GM23248 (cell line): ENCODE measurements at regions not wholly inside any gene's neighbourhood (a gene's known extent, or its start where the extent isn't known, plus 50 kb on each side); places are given as distances from the start of the nearest gene placed in this dataset.

Experiments used
- DNase-seq: peaks from one replicate; pipeline ENCODE4 v3.0.0-alpha.2; 2015
- H2AFZ ChIP-seq: fragments of 200-600 bp; sonication (generic); 2 replicates; pipeline ENCODE4 v1.6.1; 2016; ENCODE audit warnings: antibody characterized with exemption
- H3F3A ChIP-seq: fragments of 200-600 bp; sonication (generic); 2 replicates; pipeline ENCODE4 v1.6.1; 2016; ENCODE audit warnings: mild to moderate bottlenecking, antibody characterized with exemption, mixed run types; ENCODE audit not compliant: insufficient read depth
- H3K27ac ChIP-seq: fragments of 200-600 bp; sonication (generic); 2 replicates; pipeline ENCODE4 v1.5.1; 2016; ENCODE audit warnings: mild to moderate bottlenecking
- H3K27me3 ChIP-seq: fragments of 200-600 bp; sonication (generic); replicated peaks from 2 replicates; pipeline ENCODE4 v1.6.1; 2016; ENCODE audit warnings: mild to moderate bottlenecking; ENCODE audit not compliant: insufficient read depth
- H3K36me3 ChIP-seq: fragments of 200-600 bp; sonication (generic); 2 replicates; pipeline ENCODE4 v1.6.1; 2016; ENCODE audit warnings: low read depth, mild to moderate bottlenecking
- H3K4me1 ChIP-seq: fragments of 200-600 bp; sonication (generic); 2 replicates; pipeline ENCODE4 v1.6.1; 2016; ENCODE audit warnings: mild to moderate bottlenecking; ENCODE audit not compliant: insufficient read depth
- H3K4me2 ChIP-seq: fragments of 200-600 bp; sonication (generic); one replicate; pipeline ENCODE4 v1.6.1; 2016; ENCODE audit warnings: mild to moderate bottlenecking; ENCODE audit not compliant: unreplicated experiment
- H3K4me3 ChIP-seq: fragments of 200-600 bp; sonication (generic); 2 replicates; pipeline ENCODE4 v1.5.1; 2016; ENCODE audit warnings: mild to moderate bottlenecking
- H3K79me2 ChIP-seq: fragments of 200-600 bp; sonication (generic); 2 replicates; pipeline ENCODE4 v1.6.1; 2016; ENCODE audit warnings: mild to moderate bottlenecking; ENCODE audit not compliant: insufficient read depth
- H3K9ac ChIP-seq: fragments of 200-600 bp; sonication (generic); 2 replicates; pipeline ENCODE4 v1.6.1; 2016; ENCODE audit warnings: mild to moderate bottlenecking
- H3K9me2 ChIP-seq: fragments of 200-600 bp; sonication (generic); 2 replicates; pipeline ENCODE4 v1.6.1; 2016; ENCODE audit warnings: mixed run types, mild to moderate bottlenecking, moderate library complexity; ENCODE audit not compliant: insufficient read depth
- H3K9me3 ChIP-seq: fragments of 200-600 bp; sonication (generic); one replicate; pipeline ENCODE4 v1.6.1; 2017; ENCODE audit warnings: low read depth
- H4K20me1 ChIP-seq: fragments of 200-600 bp; sonication (generic); 2 replicates; pipeline ENCODE4 v1.6.0; 2016; ENCODE audit not compliant: insufficient read depth
- EZH2 ChIP-seq: fragments of 200-600 bp; sonication (generic); IDR thresholded peaks from 2 replicates; pipeline ENCODE4 v1.6.1; 2018; ENCODE audit warnings: antibody characterized with exemption, mild to moderate bottlenecking; ENCODE audit not compliant: insufficient read depth, poor library complexity, severe bottlenecking
- EZH2phosphoT487 ChIP-seq: fragments of 200-600 bp; sonication (generic); IDR thresholded peaks from 2 replicates; pipeline ENCODE4 v1.6.1; 2018; ENCODE audit warnings: antibody characterized with exemption, moderate library complexity, mild to moderate bottlenecking, low read depth; ENCODE audit not compliant: insufficient read depth
- WGBS, 2 experiments: methylation state at CpG; one replicate each; pipeline ENCODE4 v1.1.6; 2015 to 2017; ENCODE audit warnings: low lambda C conversion rate in 2 of 2, low coverage in 1 of 2; ENCODE audit errors: missing lambda C conversion rate in 2 of 2; 5-methylcytosine and 5-hydroxymethylcytosine counted together
- in situ Hi-C: fragments of 300-500 bp; cut with MboI; formaldehyde crosslinking; loops from 2 replicates; pipeline ENCODE4 v1.15.0; 2020

GRCh38 chr13:40275155-40275554 is 391.3 kb downstream of the FOXO1 start:
- no peak overlapping the region for H3K9ac ChIP-seq
- H3K4me3 ChIP-seq: no peak overlapping the region
- H2AFZ ChIP-seq: no peak overlapping the region
- no peak for DNase-seq
- no peaks in the 10 kb centered on the region for H3K9me2 ChIP-seq
- no peaks in the 10 kb centered on the region for H3K79me2 ChIP-seq
- TF ChIP-seq EZH2phosphoT487 (no peak), EZH2 (no peak)
- no peaks in the 10 kb centered on the region for H4K20me1 ChIP-seq
- no peaks in the 10 kb centered on the region for H3K36me3 ChIP-seq
- H3K4me2 ChIP-seq: no peak overlapping the region
- H3K27ac ChIP-seq: no peak overlapping the region
- WGBS, 2 experiments: 88 to 89% methylated on average over 4 of the region's 4 CpGs
- peaks cover 22% of the 10 kb centered on the region for H3F3A ChIP-seq
- in situ Hi-C loops: no loop called here
- no peaks in the 10 kb centered on the region for H3K9me3 ChIP-seq
- H3K4me1 ChIP-seq: peaks cover 25% of the 10 kb centered on the region
- no peaks in the 10 kb centered on the region; the same call in 1 of the 2 replicates for H3K27me3 ChIP-seq

- H3K9me2 ChIP-seq: no peaks in the 10 kb centered on the region
- H3K27me3 ChIP-seq: no peaks in the 10 kb centered on the region; the same call in 1 of the 2 replicates
- peaks cover 25% of the 10 kb centered on the region for H3K4me1 ChIP-seq
- no peaks in the 10 kb centered on the region for H4K20me1 ChIP-seq
- in situ Hi-C loops: no loop called here
- H3K79me2 ChIP-seq: no peaks in the 10 kb centered on the region
- no peak overlapping the region for H3K4me3 ChIP-seq
- no peak for TF ChIP-seq EZH2
- no peak for TF ChIP-seq EZH2phosphoT487
- no peaks in the 10 kb centered on the region for H3K9me3 ChIP-seq
- H3K9ac ChIP-seq: no peak overlapping the region
- 43 to 47% methylated on average over 3 of the region's 3 CpGs for WGBS, 2 experiments
- H3F3A ChIP-seq: peaks cover 22% of the 10 kb centered on the region
- H2AFZ ChIP-seq: no peak overlapping the region
- no peak overlapping the region for H3K27ac ChIP-seq
- no peaks in the 10 kb centered on the region for H3K36me3 ChIP-seq
- peak; percentile 25 for DNase-seq
- no peak overlapping the region for H3K4me2 ChIP-seq
Measured at GRCh38 chr13:40275636-40276035, 390.8 kb downstream of the FOXO1 start.

- Histone ChIP-seq H3K27ac (no peak overlapping the region), H2AFZ (no peak overlapping the region), H3K4me1 (no peaks in the 10 kb centered on the region), H3K4me2 (no peak overlapping the region), H3K4me3 (no peak overlapping the region), H3K27me3 (0 out of 2 replicates have a peak, but pooled peaks cover 6% of the 10 kb centered on the region), H3K79me2 (no peaks in the 10 kb centered on the region), H4K20me1 (no peaks in the 10 kb centered on the region), H3K9me2 (no peaks in the 10 kb centered on the region), H3K9me3 (no peaks in the 10 kb centered on the region), H3F3A (no peaks in the 10 kb centered on the region), H3K9ac (no peak overlapping the region), H3K36me3 (no peaks in the 10 kb centered on the region)
- DNase-seq: no peak
- no peak for TF ChIP-seq EZH2
- no peak for TF ChIP-seq EZH2phosphoT487
- in situ Hi-C loops: no loop called here
- 60 to 62% methylated on average over 3 of the region's 3 CpGs for WGBS, 2 experiments
Measured at GRCh38 chr13:40283666-40284065, 382.8 kb downstream of the FOXO1 start.

GRCh38 chr13:40285634-40286033 is 380.8 kb downstream of the FOXO1 start:
- no peaks in the 10 kb centered on the region for H3K79me2 ChIP-seq
- no peak overlapping the region for H3K27ac ChIP-seq
- H3K9me3 ChIP-seq: no peaks in the 10 kb centered on the region
- H3K4me2 ChIP-seq: no peak overlapping the region
- no peak overlapping the region for H2AFZ ChIP-seq
- in situ Hi-C loops: no loop called here
- 0 out of 2 replicates have a peak, but pooled peaks cover 6% of the 10 kb centered on the region for H3K27me3 ChIP-seq
- H3K9me2 ChIP-seq: no peaks in the 10 kb centered on the region
- no peaks in the 10 kb centered on the region for H3K4me1 ChIP-seq
- H3F3A ChIP-seq: no peaks in the 10 kb centered on the region
- no peaks in the 10 kb centered on the region for H4K20me1 ChIP-seq
- H3K4me3 ChIP-seq: no peak overlapping the region
- H3K36me3 ChIP-seq: no peaks in the 10 kb centered on the region
- DNase-seq: no peak
- no peak overlapping the region for H3K9ac ChIP-seq
- no peak for TF ChIP-seq EZH2phosphoT487
- no peak for TF ChIP-seq EZH2

GRCh38 chr13:40287428-40287827 is 379.0 kb downstream of the FOXO1 start:
- H3K27me3 ChIP-seq: 0 out of 2 replicates have a peak, but pooled peaks cover 6% of the 10 kb centered on the region
- no peak overlapping the region for H3K27ac ChIP-seq
- no peaks in the 10 kb centered on the region for H3K9me2 ChIP-seq
- no peak overlapping the region for H3K4me3 ChIP-seq
- no peak overlapping the region for H2AFZ ChIP-seq
- H3K9ac ChIP-seq: no peak overlapping the region
- no peaks in the 10 kb centered on the region for H3K36me3 ChIP-seq
- no peaks in the 10 kb centered on the region for H3K4me1 ChIP-seq
- no peaks in the 10 kb centered on the region for H4K20me1 ChIP-seq
- in situ Hi-C loops: no loop called here
- H3K4me2 ChIP-seq: no peak overlapping the region
- WGBS, 2 experiments: 34 to 39% methylated on average over 4 of the region's 4 CpGs
- no peaks in the 10 kb centered on the region for H3K79me2 ChIP-seq
- H3K9me3 ChIP-seq: no peaks in the 10 kb centered on the region
- no peak for TF ChIP-seq EZH2phosphoT487
- TF ChIP-seq EZH2: no peak
- H3F3A ChIP-seq: no peaks in the 10 kb centered on the region
- DNase-seq: no peak
